ENCODE measurements at regions not wholly inside any gene's neighbourhood (a gene's known extent, or its start where the extent isn't known, plus 50 kb on each side); places are given as distances from the start of the nearest gene placed in this dataset.

GRCh38 chr3:29128001-29128400, 152.9 kb upstream of the RBMS3 start:
- Mint-ChIP-seq H3K36me3 (no peaks in the 10 kb centered on the region), H3K27ac (no peak overlapping the region), H3K4me3 (no peak overlapping the region), H3K4me1 (ENCODE audit: low read depth in 2 of 2) (no peaks in the 10 kb centered on the region), H3K27me3 (no peaks in the 10 kb centered on the region), H3K9me3 (peaks cover 4% of the 10 kb centered on the region)
- DNase-seq (ENCODE audit: low spot score) (no peak), ATAC-seq (no peak)

- no peak overlapping the region for H3K4me3 Mint-ChIP-seq
- no peak for DNase-seq (ENCODE audit: low spot score)
- H3K27me3 Mint-ChIP-seq = no peaks in the 10 kb centered on the region
- H3K27ac Mint-ChIP-seq = no peak overlapping the region
- no peak for ATAC-seq
- peaks cover 3% of the 10 kb centered on the region for H3K9me3 Mint-ChIP-seq
- H3K4me1 Mint-ChIP-seq (ENCODE audit: low read depth in 2 of 2) = no peaks in the 10 kb centered on the region
- no peaks in the 10 kb centered on the region for H3K36me3 Mint-ChIP-seq
Measured at GRCh38 chr3:29137601-29138000, 143.3 kb upstream of the RBMS3 start.

- DNase-seq (ENCODE audit: low spot score) (no peak), ATAC-seq (no peak)
- no peaks in the 10 kb centered on the region for H3K27me3 Mint-ChIP-seq
- H3K4me3 Mint-ChIP-seq = no peak overlapping the region
- no peaks in the 10 kb centered on the region for H3K4me1 Mint-ChIP-seq (ENCODE audit: low read depth in 2 of 2)
- peaks cover 3% of the 10 kb centered on the region for H3K9me3 Mint-ChIP-seq
- no peaks in the 10 kb centered on the region for H3K36me3 Mint-ChIP-seq
- no peak overlapping the region for H3K27ac Mint-ChIP-seq
Measured at GRCh38 chr3:29138171-29138570, 142.7 kb upstream of the RBMS3 start.

- H3K36me3 Mint-ChIP-seq = no peaks in the 10 kb centered on the region
- H3K27me3 Mint-ChIP-seq = no peaks in the 10 kb centered on the region
- no peak overlapping the region for H3K4me3 Mint-ChIP-seq
- ATAC-seq (no peak), DNase-seq (ENCODE audit: low spot score) (no peak)
- H3K9me3 Mint-ChIP-seq = peaks cover 7% of the 10 kb centered on the region
- H3K27ac Mint-ChIP-seq = no peak overlapping the region
- H3K4me1 Mint-ChIP-seq (ENCODE audit: low read depth in 2 of 2) = no peaks in the 10 kb centered on the region
Measured at GRCh38 chr3:29140666-29141065, 140.2 kb upstream of the RBMS3 start.

- DNase-seq (ENCODE audit: low spot score) = no peak
- Mint-ChIP-seq H3K4me3 (no peak overlapping the region), H3K4me1 (ENCODE audit: low read depth in 2 of 2) (no peaks in the 10 kb centered on the region), H3K36me3 (no peaks in the 10 kb centered on the region), H3K9me3 (peaks cover 7% of the 10 kb centered on the region), H3K27me3 (no peaks in the 10 kb centered on the region), H3K27ac (no peak overlapping the region)
- no peak for ATAC-seq
Measured at GRCh38 chr3:29141197-29141917, 139.5 kb upstream of the RBMS3 start.

- Mint-ChIP-seq H3K9me3 (peaks cover 7% of the 10 kb centered on the region), H3K27me3 (no peaks in the 10 kb centered on the region), H3K36me3 (no peaks in the 10 kb centered on the region), H3K27ac (no peak overlapping the region), H3K4me1 (ENCODE audit: low read depth in 2 of 2) (no peaks in the 10 kb centered on the region), H3K4me3 (no peak overlapping the region)
- ATAC-seq (no peak), DNase-seq (ENCODE audit: low spot score) (no peak)
Measured at GRCh38 chr3:29141918-29142275, 139.0 kb upstream of the RBMS3 start.

GRCh38 chr3:29143151-29143550, 137.7 kb upstream of the RBMS3 start:
- ATAC-seq = no peak
- H3K4me1 Mint-ChIP-seq (ENCODE audit: low read depth in 2 of 2) = no peaks in the 10 kb centered on the region
- no peak overlapping the region for H3K27ac Mint-ChIP-seq
- peaks cover 7% of the 10 kb centered on the region for H3K9me3 Mint-ChIP-seq
- H3K36me3 Mint-ChIP-seq = no peaks in the 10 kb centered on the region
- DNase-seq (ENCODE audit: low spot score) = no peak
- H3K4me3 Mint-ChIP-seq = no peak overlapping the region
- H3K27me3 Mint-ChIP-seq = no peaks in the 10 kb centered on the region

- no peaks in the 10 kb centered on the region for H3K4me1 Mint-ChIP-seq (ENCODE audit: low read depth in 2 of 2)
Measured at GRCh38 chr3:29144361-29144760, 136.5 kb upstream of the RBMS3 start.

GRCh38 chr3:29144807-29145206, 136.1 kb upstream of the RBMS3 start:
- Mint-ChIP-seq H3K4me1 (ENCODE audit: low read depth in 2 of 2) (no peaks in the 10 kb centered on the region), H3K4me3 (no peak overlapping the region), H3K27me3 (no peaks in the 10 kb centered on the region), H3K36me3 (no peaks in the 10 kb centered on the region), H3K9me3 (peaks cover 12% of the 10 kb centered on the region), H3K27ac (no peak overlapping the region)
- ATAC-seq (no peak), DNase-seq (ENCODE audit: low spot score) (no peak)

More at GRCh38 chr3:29144361-29144760, 136.5 kb upstream of the RBMS3 start:
- DNase-seq (ENCODE audit: low spot score) (no peak), ATAC-seq (no peak)
- no peak overlapping the region for H3K27ac Mint-ChIP-seq
- H3K9me3 Mint-ChIP-seq = peaks cover 12% of the 10 kb centered on the region
- H3K27me3 Mint-ChIP-seq = no peaks in the 10 kb centered on the region
- no peak overlapping the region for H3K4me3 Mint-ChIP-seq
- H3K36me3 Mint-ChIP-seq = no peaks in the 10 kb centered on the region

GRCh38 chr3:29145360-29145759, 135.5 kb upstream of the RBMS3 start:
- H3K9me3 Mint-ChIP-seq = peaks cover 12% of the 10 kb centered on the region
- H3K27ac Mint-ChIP-seq = no peak overlapping the region
- H3K27me3 Mint-ChIP-seq = no peaks in the 10 kb centered on the region
- ATAC-seq (no peak), DNase-seq (ENCODE audit: low spot score) (no peak)
- no peaks in the 10 kb centered on the region for H3K4me1 Mint-ChIP-seq (ENCODE audit: low read depth in 2 of 2)
- no peak overlapping the region for H3K4me3 Mint-ChIP-seq
- H3K36me3 Mint-ChIP-seq = no peaks in the 10 kb centered on the region

GRCh38 chr3:29152379-29152778, 128.5 kb upstream of the RBMS3 start:
- Mint-ChIP-seq H3K4me3 (no peak overlapping the region), H3K27me3 (no peaks in the 10 kb centered on the region), H3K27ac (no peak overlapping the region), H3K4me1 (ENCODE audit: low read depth in 2 of 2) (no peaks in the 10 kb centered on the region), H3K9me3 (peaks cover 5% of the 10 kb centered on the region), H3K36me3 (no peaks in the 10 kb centered on the region)
- DNase-seq (ENCODE audit: low spot score) (no peak), ATAC-seq (no peak)

- DNase-seq (ENCODE audit: low spot score) (no peak), ATAC-seq (peak; percentile 68 to 70)
- H3K27ac Mint-ChIP-seq = no peak overlapping the region
- no peak overlapping the region for H3K4me3 Mint-ChIP-seq
- H3K9me3 Mint-ChIP-seq = peaks cover 8% of the 10 kb centered on the region
- H3K27me3 Mint-ChIP-seq = no peaks in the 10 kb centered on the region
- no peaks in the 10 kb centered on the region for H3K4me1 Mint-ChIP-seq (ENCODE audit: low read depth in 2 of 2)
- no peaks in the 10 kb centered on the region for H3K36me3 Mint-ChIP-seq
Measured at GRCh38 chr3:29153811-29154210, 127.1 kb upstream of the RBMS3 start.

GRCh38 chr3:29156086-29156715, 124.7 kb upstream of the RBMS3 start:
- Mint-ChIP-seq H3K4me3 (no peak overlapping the region), H3K9me3 (peaks cover 3% of the 10 kb centered on the region), H3K27ac (no peak overlapping the region), H3K27me3 (no peaks in the 10 kb centered on the region), H3K4me1 (ENCODE audit: low read depth in 2 of 2) (no peaks in the 10 kb centered on the region), H3K36me3 (no peaks in the 10 kb centered on the region)
- ATAC-seq (no peak), DNase-seq (ENCODE audit: low spot score) (no peak)

GRCh38 chr3:29164825-29165224, 116.0 kb upstream of the RBMS3 start:
- H3K9me3 Mint-ChIP-seq = peaks cover 12% of the 10 kb centered on the region
- no peak overlapping the region for H3K27ac Mint-ChIP-seq
- no peak overlapping the region for H3K4me3 Mint-ChIP-seq
- ATAC-seq (no peak), DNase-seq (ENCODE audit: low spot score) (no peak)
- H3K4me1 Mint-ChIP-seq (ENCODE audit: low read depth in 2 of 2) = no peaks in the 10 kb centered on the region
- H3K27me3 Mint-ChIP-seq = no peaks in the 10 kb centered on the region
- no peaks in the 10 kb centered on the region for H3K36me3 Mint-ChIP-seq

GRCh38 chr3:29167180-29167579, 113.7 kb upstream of the RBMS3 start:
- H3K9me3 Mint-ChIP-seq = peaks cover 11% of the 10 kb centered on the region
- no peaks in the 10 kb centered on the region for H3K27me3 Mint-ChIP-seq
- H3K36me3 Mint-ChIP-seq = no peaks in the 10 kb centered on the region
- H3K4me1 Mint-ChIP-seq (ENCODE audit: low read depth in 2 of 2) = peaks cover 0 to 7% of the 10 kb centered on the region in 2 donors
- H3K27ac Mint-ChIP-seq = no peak overlapping the region
- no peak overlapping the region for H3K4me3 Mint-ChIP-seq
- ATAC-seq (no peak), DNase-seq (ENCODE audit: low spot score) (no peak)

All from natural killer cell treated with Interleukin-12 subunit alpha and Interleukin-12 subunit beta and Interleukin-15 and Interleukin-18, amount 100 ng/mL, for 72 hours (primary cell).